ENCODE measurements at regions not wholly inside any gene's neighbourhood (a gene's known extent, or its start where the extent isn't known, plus 50 kb on each side); places are given as distances from the start of the nearest gene placed in this dataset.
A peak's percentile ranks its signal among the peaks of the same experiment; 100 is the strongest.
"Not testable (repeated sequence)": the region's sequence is repeated elsewhere in the genome, so short reads cannot be mapped to it uniquely, and the experiment has no call there.

GRCh38 chr1:70745199-70745598 lies 302.4 kb downstream of the PTGER3 start:
- no peaks in the 10 kb centered on the region for H3K4me1 Mint-ChIP-seq

DNA sequence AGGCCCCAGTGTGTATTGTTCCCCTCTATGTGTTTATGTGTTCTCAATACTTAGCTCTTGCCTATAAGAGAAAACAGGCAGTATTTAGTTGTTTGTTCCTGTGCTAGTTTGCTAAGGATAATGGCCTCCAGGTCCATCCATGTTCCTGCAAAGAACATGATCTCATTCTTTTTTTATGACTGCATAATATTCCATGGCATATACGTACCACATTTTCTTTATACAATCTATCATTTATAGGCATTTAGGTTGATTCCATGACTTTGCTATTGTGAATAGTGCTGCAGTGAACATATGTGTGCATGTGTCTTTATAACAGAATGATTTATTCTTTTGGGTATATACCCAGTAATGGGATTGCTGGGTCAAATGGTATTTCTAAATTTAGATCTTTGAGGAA lies 301.6 kb downstream of the PTGER3 start:
- peaks cover 28% of the 10 kb centered on the region for H3K9me3 Mint-ChIP-seq
- not testable (repeated sequence) for DNase-seq (ENCODE audit: low spot score); H3K9ac ChIP-seq; H3K4me1 Mint-ChIP-seq; H3K4me2 ChIP-seq; H3K27me3 ChIP-seq; H2AFZ ChIP-seq (replicated peaks); H3K36me3 Mint-ChIP-seq; H3K4me3 Mint-ChIP-seq; H4K20me1 ChIP-seq (ENCODE audit: low read depth); H3K4me3 ChIP-seq; H3K36me3 ChIP-seq; H3K27ac ChIP-seq; H3K79me2 ChIP-seq (ENCODE audit: low read depth); H3K27me3 Mint-ChIP-seq (ENCODE audit: insufficient read depth, low read depth); H3K4me1 ChIP-seq; H3F3A ChIP-seq (ENCODE audit: low read depth); H3K9me3 ChIP-seq (ENCODE audit: low read depth); H3K27ac Mint-ChIP-seq

More at GRCh38 chr1:70745199-70745598, 302.4 kb downstream of the PTGER3 start:
- Histone ChIP-seq H3K27ac (no peak overlapping the region), H4K20me1 (ENCODE audit: low read depth) (no peaks in the 10 kb centered on the region), H3K79me2 (ENCODE audit: low read depth) (no peaks in the 10 kb centered on the region), H3K9ac (no peak overlapping the region), H3K4me3 (no peak overlapping the region), H3K36me3 (no peaks in the 10 kb centered on the region), H3F3A (ENCODE audit: low read depth) (no peaks in the 10 kb centered on the region), H3K4me1 (no peaks in the 10 kb centered on the region), H2AFZ (replicated peaks) (peak overlapping the region; percentile 70), H3K27me3 (no peaks in the 10 kb centered on the region), H3K4me2 (no peak overlapping the region), H3K9me3 (ENCODE audit: low read depth) (peaks cover 4% of the 10 kb centered on the region)
- H3K27me3 Mint-ChIP-seq (ENCODE audit: insufficient read depth, low read depth): no peaks in the 10 kb centered on the region
- no peaks in the 10 kb centered on the region for H3K36me3 Mint-ChIP-seq
- H3K27ac Mint-ChIP-seq: no peak overlapping the region
- H3K9me3 Mint-ChIP-seq: peaks cover 28% of the 10 kb centered on the region
- H3K4me3 Mint-ChIP-seq: no peak overlapping the region
- peak; percentile 51 for DNase-seq (ENCODE audit: low spot score)
- TF ChIP-seq EZH2 (IDR thresholded peaks at IDR 0.05) (no peak), EZH2phosphoT487 (IDR thresholded peaks at IDR 0.05) (no peak)
- TF ChIP-seq, protein P1, sequence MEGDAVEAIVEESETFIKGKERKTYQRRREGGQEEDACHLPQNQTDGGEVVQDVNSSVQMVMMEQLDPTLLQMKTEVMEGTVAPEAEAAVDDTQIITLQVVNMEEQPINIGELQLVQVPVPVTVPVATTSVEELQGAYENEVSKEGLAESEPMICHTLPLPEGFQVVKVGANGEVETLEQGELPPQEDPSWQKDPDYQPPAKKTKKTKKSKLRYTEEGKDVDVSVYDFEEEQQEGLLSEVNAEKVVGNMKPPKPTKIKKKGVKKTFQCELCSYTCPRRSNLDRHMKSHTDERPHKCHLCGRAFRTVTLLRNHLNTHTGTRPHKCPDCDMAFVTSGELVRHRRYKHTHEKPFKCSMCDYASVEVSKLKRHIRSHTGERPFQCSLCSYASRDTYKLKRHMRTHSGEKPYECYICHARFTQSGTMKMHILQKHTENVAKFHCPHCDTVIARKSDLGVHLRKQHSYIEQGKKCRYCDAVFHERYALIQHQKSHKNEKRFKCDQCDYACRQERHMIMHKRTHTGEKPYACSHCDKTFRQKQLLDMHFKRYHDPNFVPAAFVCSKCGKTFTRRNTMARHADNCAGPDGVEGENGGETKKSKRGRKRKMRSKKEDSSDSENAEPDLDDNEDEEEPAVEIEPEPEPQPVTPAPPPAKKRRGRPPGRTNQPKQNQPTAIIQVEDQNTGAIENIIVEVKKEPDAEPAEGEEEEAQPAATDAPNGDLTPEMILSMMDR (IDR thresholded peaks at IDR 0.05): peak; percentile 52

- H3K4me1 ChIP-seq; H3K4me3 ChIP-seq; H3K9me3 ChIP-seq (ENCODE audit: low read depth); H3K27me3 ChIP-seq; H3K27ac Mint-ChIP-seq; H3K79me2 ChIP-seq (ENCODE audit: low read depth); H3K4me1 Mint-ChIP-seq; H3F3A ChIP-seq (ENCODE audit: low read depth); DNase-seq (ENCODE audit: low spot score); H2AFZ ChIP-seq (replicated peaks); H3K4me3 Mint-ChIP-seq; H3K36me3 ChIP-seq; H4K20me1 ChIP-seq (ENCODE audit: low read depth); H3K36me3 Mint-ChIP-seq; H3K27ac ChIP-seq; H3K27me3 Mint-ChIP-seq (ENCODE audit: insufficient read depth, low read depth); H3K4me2 ChIP-seq; H3K9ac ChIP-seq: not testable (repeated sequence)
- peaks cover 28% of the 10 kb centered on the region for H3K9me3 Mint-ChIP-seq
Observed at GRCh38 chr1:70747123-70747522, 300.5 kb downstream of the PTGER3 start.

GRCh38 chr1:70751676-70752287 lies 295.8 kb downstream of the PTGER3 start:
- H3K4me1 Mint-ChIP-seq; H3K36me3 ChIP-seq; DNase-seq (ENCODE audit: low spot score); H3K9me3 ChIP-seq (ENCODE audit: low read depth); H3K4me2 ChIP-seq; H3K4me3 ChIP-seq; H3K27ac Mint-ChIP-seq; H3K4me3 Mint-ChIP-seq; H3K27me3 Mint-ChIP-seq (ENCODE audit: insufficient read depth, low read depth); H3K27me3 ChIP-seq; H3K79me2 ChIP-seq (ENCODE audit: low read depth); H2AFZ ChIP-seq (replicated peaks); H3K27ac ChIP-seq; H4K20me1 ChIP-seq (ENCODE audit: low read depth); H3F3A ChIP-seq (ENCODE audit: low read depth); H3K36me3 Mint-ChIP-seq; H3K4me1 ChIP-seq; H3K9ac ChIP-seq: not testable (repeated sequence)
- H3K9me3 Mint-ChIP-seq: peaks cover 13% of the 10 kb centered on the region

GRCh38 chr1:70754701-70755100 lies 292.9 kb downstream of the PTGER3 start:
- Mint-ChIP-seq H3K27ac (peak overlapping the region; percentile 37), H3K4me1 (peaks cover 2% of the 10 kb centered on the region), H3K9me3 (peaks cover 2% of the 10 kb centered on the region), H3K36me3 (no peaks in the 10 kb centered on the region), H3K4me3 (no peak overlapping the region), H3K27me3 (ENCODE audit: insufficient read depth, low read depth) (no peaks in the 10 kb centered on the region)
- TF ChIP-seq, protein P1 (IDR thresholded peaks at IDR 0.05): no peak
- TF ChIP-seq EZH2phosphoT487 (IDR thresholded peaks at IDR 0.05) (no peak), EZH2 (IDR thresholded peaks at IDR 0.05) (no peak)
- Histone ChIP-seq H3K36me3 (no peaks in the 10 kb centered on the region), H2AFZ (replicated peaks) (no peak overlapping the region), H3F3A (ENCODE audit: low read depth) (no peaks in the 10 kb centered on the region), H3K4me3 (no peak overlapping the region), H3K9me3 (ENCODE audit: low read depth) (no peaks in the 10 kb centered on the region), H4K20me1 (ENCODE audit: low read depth) (no peaks in the 10 kb centered on the region), H3K4me2 (no peak overlapping the region), H3K27me3 (no peaks in the 10 kb centered on the region), H3K79me2 (ENCODE audit: low read depth) (no peaks in the 10 kb centered on the region), H3K27ac (no peak overlapping the region), H3K9ac (no peak overlapping the region), H3K4me1 (no peaks in the 10 kb centered on the region)
- no peak for DNase-seq (ENCODE audit: low spot score)
